Ectodermal cell (in vitro differentiated cells): ENCODE measurements at regions not wholly inside any gene's neighbourhood (a gene's known extent, or its start where the extent isn't known, plus 50 kb on each side); places are given as distances from the start of the nearest gene placed in this dataset.

Experiments used
- H3K27ac ChIP-seq: 2 replicates; pipeline ENCODE4 v1.7.0; 2013; ENCODE audit warnings: mild to moderate bottlenecking, low read depth, low read length; ENCODE audit not compliant: insufficient read depth, poor library complexity, severe bottlenecking
- H3K27me3 ChIP-seq: 2 replicates; pipeline ENCODE4 v1.7.0; 2013; ENCODE audit warnings: mild to moderate bottlenecking, low read length; ENCODE audit not compliant: insufficient read depth, control insufficient read depth, poor library complexity, severe bottlenecking
- H3K36me3 ChIP-seq: one replicate; pipeline ENCODE4 v1.7.0; 2013; ENCODE audit warnings: low read length; ENCODE audit not compliant: control insufficient read depth, insufficient read depth
- H3K4me1 ChIP-seq: one replicate; pipeline ENCODE4 v1.7.0; 2013; ENCODE audit warnings: low read length; ENCODE audit not compliant: control insufficient read depth, insufficient read depth
- H3K4me3 ChIP-seq: 2 replicates; pipeline ENCODE4 v1.7.0; 2013; ENCODE audit warnings: low read depth, low read length, control low read depth; ENCODE audit not compliant: insufficient read depth
- H3K9me3 ChIP-seq: 2 replicates; pipeline ENCODE4 v1.7.0; 2013; ENCODE audit warnings: mild to moderate bottlenecking, low read length, moderate library complexity; ENCODE audit not compliant: control insufficient read depth
- WGBS, 2 experiments: methylation state at CpG; one replicate each; pipeline ENCODE4 v1.1.7; 2013; ENCODE audit warnings: missing lambda C conversion rate in 2 of 2; 5-methylcytosine and 5-hydroxymethylcytosine counted together

DNA sequence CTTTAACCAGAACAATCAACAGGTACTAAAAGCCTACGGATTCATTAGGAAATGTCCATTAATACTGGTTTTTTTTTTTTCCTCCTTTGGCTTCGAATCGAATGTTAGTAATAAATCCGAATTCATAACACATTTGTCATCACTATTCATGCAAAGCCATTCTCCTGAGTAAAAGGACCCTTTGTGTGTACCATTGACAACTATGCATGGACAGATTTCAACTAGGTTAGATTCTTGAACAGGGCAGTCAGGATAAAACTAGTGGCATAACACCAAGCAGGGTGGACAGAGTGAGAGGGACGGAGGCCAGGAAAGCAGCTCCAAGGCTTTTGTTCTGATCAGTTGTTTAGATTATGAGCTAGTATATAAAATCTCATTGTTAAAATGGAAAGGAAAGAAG is 1722.0 kb upstream of the TENM3 start:
- no peak overlapping the region for H3K4me3 ChIP-seq
- H3K4me1 ChIP-seq: no peaks in the 10 kb centered on the region
- H3K27ac ChIP-seq: no peak overlapping the region
- H3K36me3 ChIP-seq: no peaks in the 10 kb centered on the region
- H3K9me3 ChIP-seq: no peaks in the 10 kb centered on the region
- no peaks in the 10 kb centered on the region for H3K27me3 ChIP-seq
- 89 to 92% methylated on average over 5 of the region's 5 CpGs for WGBS, 2 experiments

DNA sequence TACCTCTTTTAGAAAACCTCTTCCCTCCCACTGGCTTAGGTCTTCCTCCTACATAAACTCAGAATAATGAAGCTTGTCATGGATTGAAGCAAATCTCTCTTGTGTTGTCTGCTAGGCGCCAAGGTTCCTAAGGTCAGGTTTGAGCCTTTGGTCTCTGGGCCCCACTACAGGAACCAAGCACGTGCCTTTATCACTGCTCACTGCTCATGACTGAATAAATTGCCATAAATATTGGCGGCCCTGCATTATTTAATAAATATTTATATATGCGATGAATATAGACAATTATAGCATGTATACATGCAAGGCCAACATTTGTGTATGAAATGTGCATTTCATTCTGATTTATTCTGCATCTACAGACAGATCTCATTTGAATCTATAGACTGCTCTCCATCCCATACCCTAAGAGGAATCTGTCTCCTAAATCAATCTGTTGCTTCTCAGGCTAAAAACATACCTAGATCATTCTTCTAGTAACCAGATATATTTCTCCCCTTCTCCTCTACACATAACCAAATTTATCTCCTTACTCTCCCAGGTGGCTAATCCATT is 1717.6 kb upstream of the TENM3 start:
- H3K36me3 ChIP-seq: no peaks in the 10 kb centered on the region
- WGBS, 2 experiments: 83 to 100% methylated on average over 2 of the region's 4 CpGs
- no peak overlapping the region for H3K27ac ChIP-seq
- no peaks in the 10 kb centered on the region for H3K27me3 ChIP-seq
- H3K4me1 ChIP-seq: peaks cover 1% of the 10 kb centered on the region
- H3K9me3 ChIP-seq: no peaks in the 10 kb centered on the region
- no peak overlapping the region for H3K4me3 ChIP-seq

DNA sequence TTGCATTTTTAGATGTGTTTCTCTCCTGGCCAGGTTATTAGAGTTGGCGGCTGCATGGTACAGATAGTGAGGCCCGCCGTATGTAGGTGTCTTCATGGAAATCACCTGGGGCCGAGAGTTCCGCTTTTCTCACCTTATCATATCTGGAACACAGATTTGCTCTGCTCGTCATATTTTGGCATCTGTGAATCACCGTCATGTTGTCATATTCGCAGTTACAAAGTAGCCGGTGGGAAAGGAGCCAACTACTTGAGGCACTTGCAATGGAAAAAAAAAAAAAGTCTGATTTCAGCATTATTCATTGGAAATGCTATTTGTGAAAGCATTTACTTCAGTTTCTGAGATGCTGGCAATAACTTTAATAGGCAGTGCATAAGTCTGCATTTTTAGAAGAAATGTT is 1715.2 kb upstream of the TENM3 start:
- 96 to 97% methylated on average over 9 of the region's 9 CpGs for WGBS, 2 experiments
- Histone ChIP-seq H3K36me3 (no peaks in the 10 kb centered on the region), H3K27me3 (no peaks in the 10 kb centered on the region), H3K4me1 (peaks cover 7% of the 10 kb centered on the region), H3K9me3 (no peaks in the 10 kb centered on the region), H3K4me3 (no peak overlapping the region), H3K27ac (no peak overlapping the region)

DNA sequence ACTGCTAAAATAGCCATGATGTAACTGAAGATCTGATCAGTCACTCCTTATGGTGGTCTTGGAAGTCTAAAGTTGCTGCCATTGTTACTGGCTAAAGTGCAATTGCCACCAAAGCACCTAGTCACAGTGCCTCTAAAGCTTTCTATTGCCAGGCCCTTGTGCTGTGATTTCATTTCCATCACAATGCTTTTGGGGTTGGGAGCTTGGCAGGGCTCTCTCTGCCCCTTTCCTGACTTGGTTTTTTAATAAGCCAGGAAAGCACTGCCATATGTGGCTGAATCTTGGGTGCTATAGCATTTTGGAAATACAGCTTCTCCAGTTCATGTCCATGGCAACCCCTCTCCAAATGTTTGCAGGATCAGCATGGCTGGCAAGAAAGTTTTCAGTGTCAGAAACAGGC is 1712.4 kb upstream of the TENM3 start:
- no peaks in the 10 kb centered on the region for H3K27me3 ChIP-seq
- no peak overlapping the region for H3K4me3 ChIP-seq
- H3K9me3 ChIP-seq: no peaks in the 10 kb centered on the region
- H3K36me3 ChIP-seq: no peaks in the 10 kb centered on the region
- H3K4me1 ChIP-seq: peaks cover 7% of the 10 kb centered on the region
- no peak overlapping the region for H3K27ac ChIP-seq

DNA sequence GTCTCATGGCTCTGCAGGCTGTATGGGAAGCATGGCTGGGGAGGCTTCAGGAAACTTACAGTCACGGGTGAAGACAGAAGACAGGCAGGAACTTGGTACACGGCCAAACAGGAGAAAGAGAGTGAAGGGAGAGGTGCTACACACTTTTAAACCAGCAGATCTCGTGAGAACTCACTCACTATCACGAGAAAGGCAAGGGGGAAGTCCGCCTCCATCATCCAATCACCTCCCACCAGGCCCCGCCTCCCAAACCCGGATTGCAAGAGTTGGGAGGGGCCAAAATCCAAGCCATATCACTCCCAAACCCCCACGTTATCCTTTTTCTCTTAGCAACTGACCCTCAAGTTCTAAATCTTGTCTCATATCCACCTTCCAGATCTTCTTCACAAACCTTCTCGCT is 1710.5 kb upstream of the TENM3 start:
- WGBS, 2 experiments: 91 to 93% methylated on average over 9 of the region's 9 CpGs
- no peaks in the 10 kb centered on the region for H3K36me3 ChIP-seq
- no peak overlapping the region for H3K4me3 ChIP-seq
- H3K9me3 ChIP-seq: no peaks in the 10 kb centered on the region
- H3K27me3 ChIP-seq: no peaks in the 10 kb centered on the region
- no peak overlapping the region for H3K27ac ChIP-seq
- H3K4me1 ChIP-seq: peaks cover 7% of the 10 kb centered on the region

DNA sequence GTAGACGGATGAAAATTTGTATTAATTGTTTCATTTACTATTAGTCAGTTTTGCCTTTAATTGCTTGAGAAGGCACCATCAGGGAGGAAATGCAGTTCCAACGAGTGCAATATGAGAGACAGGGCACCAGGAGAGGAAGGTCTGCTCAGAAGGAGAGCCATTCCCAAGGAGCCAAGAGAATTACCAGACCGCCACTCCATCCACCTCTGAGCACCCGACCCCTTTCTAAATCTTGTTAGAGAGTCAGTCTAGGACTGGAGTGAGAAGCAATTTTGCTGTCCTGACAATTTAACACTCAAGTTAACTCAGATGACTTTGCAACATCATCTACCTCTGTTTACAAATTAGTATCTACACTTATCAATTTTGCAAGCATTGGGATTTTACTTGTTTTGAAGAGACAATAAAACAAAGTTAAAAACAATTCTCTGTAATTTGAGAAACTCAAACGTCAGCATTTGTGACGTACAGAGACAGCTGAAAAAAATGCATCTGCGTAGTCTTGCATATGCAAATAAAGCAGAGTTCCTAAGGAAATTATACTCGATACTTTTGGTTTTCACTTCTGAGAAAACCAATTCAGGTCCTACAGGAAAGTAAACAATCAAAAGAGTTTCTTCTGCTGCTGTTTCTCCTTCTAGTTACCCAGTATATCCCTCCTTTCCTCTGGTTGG is 1704.7 kb upstream of the TENM3 start:
- H3K36me3 ChIP-seq: no peaks in the 10 kb centered on the region
- no peaks in the 10 kb centered on the region for H3K4me1 ChIP-seq
- no peak overlapping the region for H3K27ac ChIP-seq
- H3K4me3 ChIP-seq: no peak overlapping the region
- no peaks in the 10 kb centered on the region for H3K27me3 ChIP-seq
- H3K9me3 ChIP-seq: no peaks in the 10 kb centered on the region
- WGBS, 2 experiments: 69 to 74% methylated on average over 8 of the region's 8 CpGs

DNA sequence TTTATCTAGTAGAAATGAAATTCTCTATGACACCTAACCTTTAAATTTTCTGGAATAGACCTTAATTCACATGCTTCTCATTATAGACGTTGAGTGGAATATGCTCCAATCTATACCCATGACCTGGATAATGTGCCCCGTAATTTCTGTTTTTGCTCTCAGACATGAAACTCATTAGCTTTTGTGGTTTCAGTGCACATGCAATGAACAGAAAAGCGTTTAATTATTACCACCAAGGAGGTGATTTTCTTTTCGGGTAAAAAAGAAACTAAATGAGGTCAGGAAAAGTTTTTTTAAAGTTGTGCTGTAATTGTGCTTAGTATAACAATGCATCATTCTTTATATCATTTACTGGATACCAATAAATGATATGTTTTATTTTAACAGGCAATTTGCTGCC is 1703.9 kb upstream of the TENM3 start:
- 93 to 98% methylated on average over 4 of the region's 4 CpGs for WGBS, 2 experiments
- no peaks in the 10 kb centered on the region for H3K27me3 ChIP-seq
- no peaks in the 10 kb centered on the region for H3K9me3 ChIP-seq
- no peak overlapping the region for H3K4me3 ChIP-seq
- H3K36me3 ChIP-seq: no peaks in the 10 kb centered on the region
- no peaks in the 10 kb centered on the region for H3K4me1 ChIP-seq
- no peak overlapping the region for H3K27ac ChIP-seq

DNA sequence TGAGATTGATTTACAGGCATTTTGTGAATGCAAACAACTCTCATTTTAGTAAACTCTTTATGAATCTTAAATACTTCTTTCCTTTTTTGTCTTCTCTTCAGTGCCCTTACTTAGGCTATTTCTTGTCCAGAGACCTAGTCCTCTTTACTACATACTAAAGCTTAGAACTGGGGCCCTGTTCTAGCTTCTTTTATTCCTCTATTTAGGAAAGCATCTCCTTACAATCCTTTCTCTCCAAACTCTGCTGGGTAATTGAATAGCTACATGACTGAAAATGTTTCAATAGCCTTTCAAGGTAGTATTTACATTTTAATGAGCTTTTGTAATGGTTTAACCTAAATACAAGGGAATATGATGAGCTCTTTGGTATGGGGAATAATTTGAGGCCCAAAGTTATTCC is 1701.5 kb upstream of the TENM3 start:
- Histone ChIP-seq H3K4me3 (no peak overlapping the region), H3K9me3 (no peaks in the 10 kb centered on the region), H3K27ac (no peak overlapping the region), H3K4me1 (no peaks in the 10 kb centered on the region), H3K27me3 (no peaks in the 10 kb centered on the region), H3K36me3 (no peaks in the 10 kb centered on the region)

DNA sequence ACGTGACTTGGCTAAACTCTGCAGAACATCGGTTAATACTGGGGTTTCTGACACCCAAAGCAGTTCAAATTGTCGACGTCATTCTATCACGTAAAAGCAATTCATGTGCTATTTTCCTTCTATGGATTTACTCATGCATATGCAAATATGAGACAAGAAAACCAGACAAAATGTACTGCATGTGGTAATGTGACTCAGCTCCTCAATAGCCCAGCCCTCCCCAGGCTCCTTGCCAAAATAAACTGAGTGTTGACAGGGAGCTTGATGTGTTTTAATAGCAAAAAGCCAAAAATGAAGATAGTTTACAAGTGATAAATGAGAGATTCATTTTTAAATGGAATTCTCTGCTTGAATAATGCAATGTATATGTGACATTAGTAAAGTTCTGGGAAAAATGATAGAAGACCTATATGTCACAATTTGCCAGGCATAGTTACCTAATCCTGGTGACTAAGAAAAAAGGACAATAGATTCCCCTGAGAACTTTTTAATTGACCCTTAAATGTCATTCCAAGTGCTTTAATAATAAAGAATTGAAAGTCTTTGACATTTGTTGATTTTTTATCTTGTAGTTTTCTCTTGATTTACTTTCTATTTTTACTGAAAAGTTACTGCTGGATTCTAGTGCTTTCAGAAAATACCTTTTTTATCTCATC is 1700.6 kb upstream of the TENM3 start:
- Histone ChIP-seq H3K4me3 (no peak overlapping the region), H3K4me1 (no peaks in the 10 kb centered on the region), H3K27ac (no peak overlapping the region), H3K9me3 (no peaks in the 10 kb centered on the region), H3K36me3 (no peaks in the 10 kb centered on the region), H3K27me3 (no peaks in the 10 kb centered on the region)
- 49 to 52% methylated on average over 5 of the region's 5 CpGs for WGBS, 2 experiments

DNA sequence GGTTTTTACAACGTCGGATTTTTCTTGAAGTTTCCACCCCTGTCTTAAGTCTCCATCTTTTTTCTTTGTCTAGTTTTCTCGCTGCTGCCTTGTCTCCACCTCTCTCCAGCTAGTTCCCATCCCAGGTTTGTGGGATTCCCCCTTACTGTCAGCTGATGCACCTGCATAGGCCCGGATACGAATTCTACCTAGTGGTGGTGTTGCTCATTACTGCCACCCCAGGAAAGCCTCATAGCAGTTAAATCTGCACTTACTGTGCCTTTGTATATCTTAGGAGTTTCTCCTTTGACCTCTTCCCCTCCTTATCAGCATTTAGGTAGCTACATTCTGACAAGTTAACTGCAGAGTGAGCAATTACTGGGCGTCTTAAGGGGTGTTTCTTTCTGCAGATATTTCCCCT is 1693.1 kb upstream of the TENM3 start:
- no peaks in the 10 kb centered on the region for H3K27me3 ChIP-seq
- WGBS, 2 experiments: 93 to 95% methylated on average over 6 of the region's 6 CpGs
- H3K36me3 ChIP-seq: no peaks in the 10 kb centered on the region
- no peaks in the 10 kb centered on the region for H3K4me1 ChIP-seq
- no peak overlapping the region for H3K27ac ChIP-seq
- H3K4me3 ChIP-seq: no peak overlapping the region
- no peaks in the 10 kb centered on the region for H3K9me3 ChIP-seq
